Breast epithelium (tissue), 4 donors: ENCODE measurements at regions not wholly inside any gene's neighbourhood (a gene's known extent, or its start where the extent isn't known, plus 50 kb on each side); places are given as distances from the start of the nearest gene placed in this dataset.

Experiments
- DNase-seq, 2 donors: peaks; one replicate each; pipeline ENCODE4 v3.0.0-alpha.2; 2019; ENCODE audit warnings: low spot score in 2 of 2
- H3K27ac ChIP-seq, 2 donors: fragments of 200-600 bp; sonication (generic) in 1 of 2; one replicate each; pipeline ENCODE4 v1.5.1; 2016 to 2019; ENCODE audit warnings: mild to moderate bottlenecking in 1 of 2
- H3K27me3 ChIP-seq, 2 donors: fragments of 200-600 bp; sonication (generic) in 1 of 2; one replicate each; pipeline versions ENCODE4 v1.5.1 to v1.6.0; 2017 to 2019; ENCODE audit warnings: control low read depth in 1 of 2, mild to moderate bottlenecking in 1 of 2
- H3K36me3 ChIP-seq: fragments of 200-600 bp; one replicate; pipeline ENCODE4 v1.5.1; 2019
- H3K4me1 ChIP-seq, 2 donors: fragments of 200-600 bp; sonication (generic); one replicate each; pipeline ENCODE4 v1.5.1; 2016 to 2019; ENCODE audit warnings: control low read depth in 1 of 2
- H3K4me3 ChIP-seq, 3 donors: fragments of 200-600 bp; sonication (generic); 1 replicate in 2 of 3; 2 replicates in 1 of 3; pipeline ENCODE4 v1.5.1; 2016 to 2019; ENCODE audit warnings: mild to moderate bottlenecking in 3 of 3, moderate library complexity in 2 of 3
- H3K9me3 ChIP-seq, 2 donors: fragments of 200-600 bp; sonication (generic) in 1 of 2; one replicate each; pipeline ENCODE4 v1.5.1; 2016 to 2019; ENCODE audit warnings: control low read depth in 1 of 2
- POLR2A ChIP-seq: fragments of 450-650 bp; IDR thresholded peaks from one replicate; pipeline ENCODE4 v1.6.1; 2016; ENCODE audit warnings: antibody characterized with exemption, mild to moderate bottlenecking, moderate library complexity
- POLR2AphosphoS5 ChIP-seq, 3 donors: sonication (generic); formaldehyde crosslinking; IDR thresholded peaks; one replicate each; pipeline ENCODE4 v1.6.1; 2017; ENCODE audit warnings: antibody characterized with exemption in 3 of 3
- intact Hi-C: fragments of 100-400 bp; cut with DNase I; formaldehyde crosslinking; loops from one replicate; pipeline ENCODE4 v1.15.1; 2023; ENCODE audit warnings: low total_unique reads
- TF ChIP-seq, protein P1 (sequence below), 3 donors: fragments of 450-650 bp; IDR thresholded peaks; one replicate each; pipeline ENCODE4 v1.5.1; 2016 to 2017; ENCODE audit warnings: antibody characterized with exemption in 3 of 3, mild to moderate bottlenecking in 3 of 3, moderate library complexity in 3 of 3

DNA sequence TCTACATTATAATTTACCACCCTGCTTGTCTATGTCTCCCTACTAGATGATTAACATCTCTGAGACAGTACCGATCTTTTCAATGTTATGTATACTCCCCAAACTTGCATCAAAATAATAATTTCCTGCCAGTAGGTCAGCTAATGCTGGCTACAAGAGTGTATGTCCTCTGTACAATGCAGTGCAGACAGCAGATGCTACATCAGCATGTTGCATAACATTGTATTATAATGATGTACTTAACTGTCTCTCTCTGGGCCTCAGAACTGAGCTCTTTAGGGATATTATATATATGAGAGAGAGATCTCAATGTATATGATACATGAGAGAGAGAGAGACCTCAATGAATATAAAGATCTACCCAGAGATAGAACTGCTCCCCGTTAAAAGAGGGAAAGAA lies 456.6 kb downstream of the SHQ1 start:
- H3K9me3 ChIP-seq = no peaks in the 10 kb centered on the region
- no peak for DNase-seq
- H3K27me3 ChIP-seq = no peaks in the 10 kb centered on the region
- intact Hi-C loops = no loop called here
- H3K36me3 ChIP-seq = no peaks in the 10 kb centered on the region
- no peak overlapping the region for H3K27ac ChIP-seq
- H3K4me3 ChIP-seq = no peak overlapping the region
- H3K4me1 ChIP-seq = no peaks in the 10 kb centered on the region
- TF ChIP-seq, protein P1, sequence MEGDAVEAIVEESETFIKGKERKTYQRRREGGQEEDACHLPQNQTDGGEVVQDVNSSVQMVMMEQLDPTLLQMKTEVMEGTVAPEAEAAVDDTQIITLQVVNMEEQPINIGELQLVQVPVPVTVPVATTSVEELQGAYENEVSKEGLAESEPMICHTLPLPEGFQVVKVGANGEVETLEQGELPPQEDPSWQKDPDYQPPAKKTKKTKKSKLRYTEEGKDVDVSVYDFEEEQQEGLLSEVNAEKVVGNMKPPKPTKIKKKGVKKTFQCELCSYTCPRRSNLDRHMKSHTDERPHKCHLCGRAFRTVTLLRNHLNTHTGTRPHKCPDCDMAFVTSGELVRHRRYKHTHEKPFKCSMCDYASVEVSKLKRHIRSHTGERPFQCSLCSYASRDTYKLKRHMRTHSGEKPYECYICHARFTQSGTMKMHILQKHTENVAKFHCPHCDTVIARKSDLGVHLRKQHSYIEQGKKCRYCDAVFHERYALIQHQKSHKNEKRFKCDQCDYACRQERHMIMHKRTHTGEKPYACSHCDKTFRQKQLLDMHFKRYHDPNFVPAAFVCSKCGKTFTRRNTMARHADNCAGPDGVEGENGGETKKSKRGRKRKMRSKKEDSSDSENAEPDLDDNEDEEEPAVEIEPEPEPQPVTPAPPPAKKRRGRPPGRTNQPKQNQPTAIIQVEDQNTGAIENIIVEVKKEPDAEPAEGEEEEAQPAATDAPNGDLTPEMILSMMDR (IDR thresholded peaks at IDR 0.05) = no peak
- TF ChIP-seq POLR2AphosphoS5 (IDR thresholded peaks at IDR 0.05) (no peak), POLR2A (no peak)

DNA sequence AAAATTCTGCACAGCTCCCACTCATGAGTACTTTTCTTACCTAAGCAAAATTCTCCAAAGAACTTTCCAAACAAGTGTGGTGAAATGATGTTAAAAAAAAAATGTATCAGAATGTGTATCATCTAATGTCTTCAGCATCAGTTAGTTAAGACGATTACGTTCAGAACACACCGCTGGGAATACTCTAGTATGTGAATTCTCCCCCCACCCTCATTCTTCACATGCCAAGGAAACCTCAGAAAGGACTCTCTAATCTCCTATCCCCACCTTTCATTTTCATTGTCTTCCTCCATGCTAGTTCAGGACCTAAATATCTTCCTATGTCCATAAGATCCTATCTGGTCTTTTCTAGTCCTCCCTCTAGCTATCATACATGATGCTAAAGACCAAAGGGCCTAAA lies 457.4 kb downstream of the SHQ1 start:
- H3K4me1 ChIP-seq = no peaks in the 10 kb centered on the region

DNA sequence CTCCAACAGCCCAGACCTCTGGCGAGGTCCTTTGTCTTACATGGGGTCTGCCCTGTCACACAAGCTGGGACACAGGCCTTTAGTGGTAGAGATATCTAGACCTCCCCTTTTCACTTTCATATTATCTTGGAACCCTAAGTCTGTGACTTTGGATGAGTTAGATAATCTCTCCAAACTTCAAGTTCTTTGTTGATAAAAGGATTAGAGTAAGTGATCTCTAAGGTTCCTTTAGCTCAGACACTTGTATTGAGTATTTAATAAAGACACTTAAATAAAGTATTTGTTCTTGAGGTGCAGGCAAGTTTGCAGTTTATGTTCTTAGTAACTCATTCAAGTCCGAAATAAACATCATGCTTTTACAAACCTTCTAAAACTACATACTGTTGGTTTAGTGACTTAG lies 459.6 kb downstream of the SHQ1 start:
- no peak for DNase-seq
- no peaks in the 10 kb centered on the region for H3K9me3 ChIP-seq
- no peaks in the 10 kb centered on the region for H3K4me1 ChIP-seq
- no peak overlapping the region for H3K4me3 ChIP-seq
- intact Hi-C loops = no loop called here
- H3K36me3 ChIP-seq = no peaks in the 10 kb centered on the region
- TF ChIP-seq, protein P1 (IDR thresholded peaks at IDR 0.05) = no peak
- TF ChIP-seq POLR2AphosphoS5 (IDR thresholded peaks at IDR 0.05) (no peak), POLR2A (no peak)
- no peak overlapping the region for H3K27ac ChIP-seq
- no peaks in the 10 kb centered on the region for H3K27me3 ChIP-seq

More for the DNA sequence above, 457.4 kb downstream of the SHQ1 start:
- DNase-seq = no peak
- H3K9me3 ChIP-seq = no peaks in the 10 kb centered on the region
- H3K4me3 ChIP-seq = no peak overlapping the region
- TF ChIP-seq POLR2A (no peak), POLR2AphosphoS5 (IDR thresholded peaks at IDR 0.05) (no peak)
- TF ChIP-seq, protein P1 (IDR thresholded peaks at IDR 0.05) = no peak
- intact Hi-C loops = no loop called here
- H3K27me3 ChIP-seq = no peaks in the 10 kb centered on the region
- H3K27ac ChIP-seq = no peak overlapping the region
- no peaks in the 10 kb centered on the region for H3K36me3 ChIP-seq

DNA sequence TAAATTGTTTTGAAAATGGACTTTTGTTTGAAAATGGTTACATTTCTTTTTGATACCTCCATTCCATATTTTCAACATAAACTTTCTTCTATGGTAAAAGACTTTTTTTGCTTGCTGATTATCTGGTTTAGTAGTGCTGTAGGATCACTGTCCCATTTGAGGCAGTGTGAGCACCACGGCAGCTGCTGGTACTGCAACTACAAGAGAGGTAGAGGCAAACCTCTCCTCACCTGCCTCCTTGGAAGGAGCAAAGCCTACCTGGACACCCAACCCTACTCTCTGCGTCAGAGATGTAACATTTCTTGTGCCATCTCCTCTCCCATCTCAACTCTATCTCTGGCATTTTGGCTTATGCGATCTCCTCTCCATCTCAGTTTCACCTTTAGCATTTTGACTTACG lies 460.1 kb downstream of the SHQ1 start:
- intact Hi-C loops = no loop called here
- Histone ChIP-seq H3K27me3 (no peaks in the 10 kb centered on the region), H3K36me3 (no peaks in the 10 kb centered on the region), H3K27ac (no peak overlapping the region), H3K4me3 (no peak overlapping the region), H3K4me1 (no peaks in the 10 kb centered on the region), H3K9me3 (no peaks in the 10 kb centered on the region)
- DNase-seq = no peak
- TF ChIP-seq POLR2A (no peak), POLR2AphosphoS5 (IDR thresholded peaks at IDR 0.05) (no peak)

DNA sequence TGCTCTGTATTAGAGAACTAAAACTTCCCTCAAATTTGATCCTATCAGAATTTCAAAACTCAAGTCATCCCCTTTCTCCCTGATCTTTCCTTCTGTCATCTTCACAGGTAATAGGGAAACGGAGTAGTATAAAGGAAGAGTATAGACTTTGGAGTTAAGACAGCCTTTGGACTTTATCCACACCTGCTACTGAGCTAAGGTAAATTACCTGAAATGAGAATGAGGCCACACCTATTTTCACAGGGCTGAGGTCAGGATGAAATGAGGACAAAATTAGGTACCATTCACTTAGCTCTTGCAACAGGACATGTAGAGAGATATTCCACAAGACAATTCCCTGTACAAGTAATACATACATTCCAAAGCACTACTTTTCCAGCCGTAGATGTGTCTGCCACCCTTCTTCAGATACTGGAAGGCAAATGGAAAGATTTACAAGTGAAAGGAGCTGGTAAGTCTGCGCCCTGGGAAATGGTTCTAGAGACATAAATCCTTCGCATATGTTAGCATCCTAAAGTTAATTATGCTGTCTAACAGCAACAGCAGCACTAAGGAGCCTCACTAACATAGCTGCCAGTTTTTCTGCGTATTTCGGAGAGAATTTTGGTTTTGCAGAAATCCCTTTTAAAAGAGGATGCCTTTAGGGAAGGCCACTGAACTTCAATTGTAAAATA lies 461.8 kb downstream of the SHQ1 start:
- no peak overlapping the region for H3K27ac ChIP-seq
- no peaks in the 10 kb centered on the region for H3K9me3 ChIP-seq
- no peaks in the 10 kb centered on the region for H3K27me3 ChIP-seq
- TF ChIP-seq, protein P1 (IDR thresholded peaks at IDR 0.05) = no peak
- no peak for TF ChIP-seq POLR2AphosphoS5 (IDR thresholded peaks at IDR 0.05)
- no peak for TF ChIP-seq POLR2A
- intact Hi-C loops = no loop called here
- H3K36me3 ChIP-seq = no peaks in the 10 kb centered on the region
- no peak for DNase-seq
- H3K4me3 ChIP-seq = no peak overlapping the region
- H3K4me1 ChIP-seq = no peaks in the 10 kb centered on the region

DNA sequence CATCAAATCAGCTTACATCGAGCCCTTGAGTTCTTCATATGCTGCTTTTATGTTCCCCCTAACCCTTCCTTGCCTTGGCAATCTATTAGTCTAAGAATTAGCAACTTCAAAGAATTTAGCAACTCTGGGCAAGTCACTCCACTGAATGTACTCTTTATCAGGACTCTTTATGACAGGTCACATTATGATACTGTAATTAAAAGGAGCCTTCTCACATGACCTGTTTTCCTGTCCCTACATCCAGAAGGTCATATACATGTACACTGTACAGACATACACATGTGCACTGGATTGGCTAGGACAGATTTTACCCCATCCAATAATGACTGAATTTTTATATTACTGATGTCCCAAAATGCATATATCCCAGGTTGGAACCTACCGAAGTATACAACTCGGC lies 463.1 kb downstream of the SHQ1 start:
- Histone ChIP-seq H3K9me3 (no peaks in the 10 kb centered on the region), H3K4me3 (no peak overlapping the region), H3K27ac (no peak overlapping the region), H3K4me1 (no peaks in the 10 kb centered on the region), H3K27me3 (no peaks in the 10 kb centered on the region), H3K36me3 (no peaks in the 10 kb centered on the region)
- intact Hi-C loops = no loop called here
- no peak for DNase-seq
- TF ChIP-seq, protein P1 (IDR thresholded peaks at IDR 0.05) = no peak
- no peak for TF ChIP-seq POLR2A
- no peak for TF ChIP-seq POLR2AphosphoS5 (IDR thresholded peaks at IDR 0.05)
